Tibial artery (tissue), 4 donors: ENCODE measurements at regions not wholly inside any gene's neighbourhood (a gene's known extent, or its start where the extent isn't known, plus 50 kb on each side); places are given as distances from the start of the nearest gene placed in this dataset.

Experiments used
- DNase-seq, 2 donors: peaks; one replicate each; pipeline ENCODE4 v3.0.0-alpha.2; 2019
- H3K27ac ChIP-seq, 2 donors: fragments of 200-600 bp; sonication (generic) in 1 of 2; 1 replicate in 1 of 2; 2 replicates in 1 of 2; pipeline ENCODE4 v1.5.1; 2018 to 2019; ENCODE audit warnings: mild to moderate bottlenecking in 1 of 2
- H3K27me3 ChIP-seq, 2 donors: fragments of 200-600 bp; sonication (generic) in 1 of 2; one replicate each; pipeline versions ENCODE4 v1.5.1 to v1.6.0; 2016 to 2019
- H3K36me3 ChIP-seq, 3 donors: fragments of 200-600 bp; sonication (generic) in 2 of 3; one replicate each; pipeline ENCODE4 v1.5.1; 2016 to 2019; ENCODE audit warnings: mild to moderate bottlenecking in 2 of 3
- H3K4me1 ChIP-seq, 4 donors: fragments of 200-600 bp; sonication (generic) in 2 of 4; 1 replicate in 3 of 4; 2 replicates in 1 of 4; pipeline ENCODE4 v1.5.1; 2016 to 2019
- H3K4me3 ChIP-seq, 2 donors: fragments of 200-600 bp; sonication (generic) in 1 of 2; 1 replicate in 1 of 2; 2 replicates in 1 of 2; pipeline ENCODE4 v1.5.1; 2018 to 2019; ENCODE audit warnings: mild to moderate bottlenecking in 2 of 2
- H3K9me3 ChIP-seq, 3 donors: fragments of 200-600 bp; sonication (generic) in 1 of 3; one replicate each; pipeline ENCODE4 v1.5.1; 2016 to 2019
- CTCF ChIP-seq, 2 experiments: fragments of 200-600 bp in 1 of 2; fragments of 450-650 bp in 1 of 2; IDR thresholded peaks; one replicate each; pipeline ENCODE4 v1.5.1; 2017 to 2019; ENCODE audit warnings: antibody characterized with exemption in 2 of 2, mild to moderate bottlenecking in 1 of 2, moderate library complexity in 1 of 2
- intact Hi-C: fragments of 100-400 bp; cut with DNase I; formaldehyde crosslinking; loops from one replicate; pipeline ENCODE4 v1.15.0; 2023; ENCODE audit warnings: low total_unique reads

GRCh38 chr4:11342401-11342800, 86.3 kb downstream of the HS3ST1 start:
- H3K4me3 ChIP-seq, result no peak overlapping the region
- H3K36me3 ChIP-seq, result no peaks in the 10 kb centered on the region
- no peak for TF ChIP-seq CTCF (IDR thresholded peaks at IDR 0.05)
- intact Hi-C loops, result no loop called here
- H3K27me3 ChIP-seq, result no peaks in the 10 kb centered on the region
- no peaks in the 10 kb centered on the region for H3K9me3 ChIP-seq
- no peak overlapping the region for H3K27ac ChIP-seq
- DNase-seq, result no peak
- no peaks in the 10 kb centered on the region for H3K4me1 ChIP-seq

- no peaks in the 10 kb centered on the region for H3K27me3 ChIP-seq
- intact Hi-C loops, result no loop called here
Observed at GRCh38 chr4:11341337-11342043, 87.2 kb downstream of the HS3ST1 start.

GRCh38 chr4:11338956-11339782, 89.5 kb downstream of the HS3ST1 start:
- H3K4me1 ChIP-seq, result no peaks in the 10 kb centered on the region
- no peaks in the 10 kb centered on the region for H3K27me3 ChIP-seq
- no peak for DNase-seq
- no peak overlapping the region for H3K4me3 ChIP-seq
- H3K9me3 ChIP-seq, result no peaks in the 10 kb centered on the region
- intact Hi-C loops, result no loop called here
- H3K27ac ChIP-seq, result no peak overlapping the region
- H3K36me3 ChIP-seq, result no peaks in the 10 kb centered on the region
- TF ChIP-seq CTCF (IDR thresholded peaks at IDR 0.05), result no peak

More at GRCh38 chr4:11341337-11342043, 87.2 kb downstream of the HS3ST1 start:
- Histone ChIP-seq H3K27ac (no peak overlapping the region), H3K36me3 (no peaks in the 10 kb centered on the region), H3K4me3 (no peak overlapping the region), H3K4me1 (no peaks in the 10 kb centered on the region), H3K9me3 (no peaks in the 10 kb centered on the region)
- no peak for TF ChIP-seq CTCF (IDR thresholded peaks at IDR 0.05)
- DNase-seq, result no peak

- TF ChIP-seq CTCF (IDR thresholded peaks at IDR 0.05), result no peak
- Histone ChIP-seq H3K27me3 (no peaks in the 10 kb centered on the region), H3K4me3 (no peak overlapping the region), H3K27ac (no peak overlapping the region), H3K36me3 (no peaks in the 10 kb centered on the region), H3K4me1 (no peaks in the 10 kb centered on the region), H3K9me3 (no peaks in the 10 kb centered on the region)
- no peak for DNase-seq
- intact Hi-C loops, result no loop called here
Observed at GRCh38 chr4:11337287-11337686, 91.4 kb downstream of the HS3ST1 start.

- Histone ChIP-seq H3K9me3 (no peaks in the 10 kb centered on the region), H3K36me3 (no peaks in the 10 kb centered on the region), H3K27ac (no peak overlapping the region), H3K4me1 (no peaks in the 10 kb centered on the region), H3K4me3 (no peak overlapping the region), H3K27me3 (no peaks in the 10 kb centered on the region)
- no peak for DNase-seq
- TF ChIP-seq CTCF (IDR thresholded peaks at IDR 0.05), result no peak
- intact Hi-C loops, result no loop called here
Observed at GRCh38 chr4:11336435-11336834, 92.3 kb downstream of the HS3ST1 start.
